ENCODE measurements at regions not wholly inside any gene's neighbourhood (a gene's known extent, or its start where the extent isn't known, plus 50 kb on each side); places are given as distances from the start of the nearest gene placed in this dataset.

DNA sequence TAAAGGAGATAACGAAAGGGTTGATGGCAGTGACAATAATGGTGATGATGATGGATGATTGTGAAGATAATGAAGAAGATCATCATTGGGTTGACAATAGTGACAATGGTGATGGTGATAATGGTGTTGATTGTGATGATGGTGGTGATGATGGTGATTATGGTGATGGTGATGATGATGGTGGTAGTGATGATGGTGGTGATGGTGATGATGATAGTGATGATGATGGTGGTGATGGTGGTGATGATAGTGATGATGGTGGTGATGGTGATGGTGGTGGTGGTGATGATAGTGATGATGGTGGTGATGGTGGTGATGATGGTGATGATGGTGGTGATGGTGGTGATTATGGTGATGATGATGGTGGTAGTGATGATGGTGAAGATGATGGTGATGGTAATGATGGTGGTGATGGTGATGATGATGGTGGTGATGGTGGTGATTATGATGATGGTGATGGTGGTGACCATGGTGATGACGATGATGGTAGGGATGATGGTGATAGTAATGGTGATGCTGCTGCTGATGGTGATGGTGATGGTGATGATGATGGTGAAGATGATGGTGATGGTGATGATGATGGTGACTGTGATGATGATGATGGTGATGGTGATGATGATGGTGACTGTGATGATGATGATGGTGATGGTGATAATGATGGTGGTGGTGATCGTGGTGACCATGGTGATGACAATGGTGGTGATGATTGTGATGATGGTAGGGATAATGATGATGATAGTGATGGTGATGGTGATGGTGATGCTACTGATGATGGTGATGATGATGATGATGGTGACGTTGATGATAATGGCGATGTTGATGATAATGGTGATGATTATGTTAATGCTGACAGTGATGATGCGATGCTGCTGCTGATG, 61.6 kb upstream of the NKX1-1 start:
- H3K23ac ChIP-seq (ENCODE audit: low read length) = no peak overlapping the region
- no peak overlapping the region for H4K91ac ChIP-seq (ENCODE audit: low read depth, low read length)
- H3K4ac ChIP-seq (ENCODE audit: low read depth, low read length) = no peak overlapping the region
- H3K9ac ChIP-seq (ENCODE audit: low read length) = no peak overlapping the region
- no peak overlapping the region for H4K8ac ChIP-seq (ENCODE audit: low read depth, low read length)
- no peak overlapping the region for H2AFZ ChIP-seq (ENCODE audit: insufficient read depth, low read length, poor library complexity)
- no peak overlapping the region for H3K4me2 ChIP-seq (ENCODE audit: low read length)
- H3K4me3 ChIP-seq (ENCODE audit: low read depth, low read length) = no peak overlapping the region
- H3K27me3 ChIP-seq (ENCODE audit: insufficient read depth, low read length) = no peaks in the 10 kb centered on the region
- H2BK12ac ChIP-seq (ENCODE audit: low read length) = no peak overlapping the region
- no CpG with 5 or more reads among the region's 6 CpGs for WGBS (ENCODE audit: extremely low coverage, insufficient coverage, insufficient read length)
- no peak overlapping the region for H3K14ac ChIP-seq (ENCODE audit: low read length)
- H4K12ac ChIP-seq (ENCODE audit: low read depth, low read length) = no peak overlapping the region
- no peaks in the 10 kb centered on the region for H3K79me1 ChIP-seq (ENCODE audit: low read length)
- H3K27ac ChIP-seq (ENCODE audit: low read depth, low read length) = no peak overlapping the region
- H2AK5ac ChIP-seq (ENCODE audit: low read length) = no peak overlapping the region
- peaks cover 24% of the 10 kb centered on the region for H3K9me3 ChIP-seq (ENCODE audit: insufficient read depth, low read depth, low read length)
- no peaks in the 10 kb centered on the region for H3K79me2 ChIP-seq (ENCODE audit: control insufficient read depth, insufficient read depth, low read length, poor library complexity)
- H3K18ac ChIP-seq (ENCODE audit: low read length) = no peak overlapping the region
- H3K36me3 ChIP-seq (ENCODE audit: control insufficient read depth in 1 of 2, insufficient read depth in 2 of 2, low read length in 2 of 2) = no peaks in the 10 kb centered on the region
- H2BK120ac ChIP-seq (ENCODE audit: insufficient read depth, low read length, poor library complexity) = no peak overlapping the region
- no peak for DNase-seq
- no peak overlapping the region for H2BK5ac ChIP-seq (ENCODE audit: low read depth, low read length, poor library complexity)
- no peaks in the 10 kb centered on the region for H3K4me1 ChIP-seq (ENCODE audit: control insufficient read depth in 1 of 2, insufficient read depth in 2 of 2, low read length in 2 of 2)

DNA sequence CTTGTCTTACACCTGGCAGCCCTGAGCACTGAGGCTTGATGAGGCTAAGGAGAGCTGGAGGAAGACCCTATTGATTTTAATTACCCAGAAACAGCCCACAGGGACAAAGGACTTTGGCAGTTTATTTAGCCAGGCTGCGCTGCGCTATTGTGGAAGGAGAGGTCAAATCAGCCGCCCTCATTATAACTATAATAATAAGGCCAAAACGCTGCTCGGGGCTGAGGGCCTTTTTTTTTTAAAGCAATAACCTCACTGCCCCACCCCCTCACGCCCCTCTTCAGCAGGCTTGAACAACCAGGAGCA, 60.6 kb upstream of the NKX1-1 start:
- Histone ChIP-seq H2BK12ac (ENCODE audit: low read length) (no peak overlapping the region), H3K23ac (ENCODE audit: low read length) (no peak overlapping the region), H3K4ac (ENCODE audit: low read depth, low read length) (no peak overlapping the region), H3K9me3 (ENCODE audit: insufficient read depth, low read depth, low read length) (peaks cover 24% of the 10 kb centered on the region), H3K18ac (ENCODE audit: low read length) (no peak overlapping the region), H2BK120ac (ENCODE audit: insufficient read depth, low read length, poor library complexity) (no peak overlapping the region), H3K79me1 (ENCODE audit: low read length) (no peaks in the 10 kb centered on the region), H3K27ac (ENCODE audit: low read depth, low read length) (no peak overlapping the region), H2BK5ac (ENCODE audit: low read depth, low read length, poor library complexity) (no peak overlapping the region), H3K14ac (ENCODE audit: low read length) (no peak overlapping the region), H3K4me3 (ENCODE audit: low read depth, low read length) (no peak overlapping the region), H3K79me2 (ENCODE audit: control insufficient read depth, insufficient read depth, low read length, poor library complexity) (no peaks in the 10 kb centered on the region), H3K36me3 (ENCODE audit: control insufficient read depth in 1 of 2, insufficient read depth in 2 of 2, low read length in 2 of 2) (no peaks in the 10 kb centered on the region), H4K91ac (ENCODE audit: low read depth, low read length) (no peak overlapping the region), H4K12ac (ENCODE audit: low read depth, low read length) (no peak overlapping the region), H3K4me2 (ENCODE audit: low read length) (no peak overlapping the region), H3K4me1 (ENCODE audit: control insufficient read depth in 1 of 2, insufficient read depth in 2 of 2, low read length in 2 of 2) (no peaks in the 10 kb centered on the region), H2AFZ (ENCODE audit: insufficient read depth, low read length, poor library complexity) (no peak overlapping the region), H4K8ac (ENCODE audit: low read depth, low read length) (no peak overlapping the region), H3K27me3 (ENCODE audit: insufficient read depth, low read length) (no peaks in the 10 kb centered on the region), H2AK5ac (ENCODE audit: low read length) (no peak overlapping the region), H3K9ac (ENCODE audit: low read length) (no peak overlapping the region)
- no peak for DNase-seq
- no CpG with 5 or more reads among the region's 6 CpGs for WGBS (ENCODE audit: extremely low coverage, insufficient coverage, insufficient read length)

DNA sequence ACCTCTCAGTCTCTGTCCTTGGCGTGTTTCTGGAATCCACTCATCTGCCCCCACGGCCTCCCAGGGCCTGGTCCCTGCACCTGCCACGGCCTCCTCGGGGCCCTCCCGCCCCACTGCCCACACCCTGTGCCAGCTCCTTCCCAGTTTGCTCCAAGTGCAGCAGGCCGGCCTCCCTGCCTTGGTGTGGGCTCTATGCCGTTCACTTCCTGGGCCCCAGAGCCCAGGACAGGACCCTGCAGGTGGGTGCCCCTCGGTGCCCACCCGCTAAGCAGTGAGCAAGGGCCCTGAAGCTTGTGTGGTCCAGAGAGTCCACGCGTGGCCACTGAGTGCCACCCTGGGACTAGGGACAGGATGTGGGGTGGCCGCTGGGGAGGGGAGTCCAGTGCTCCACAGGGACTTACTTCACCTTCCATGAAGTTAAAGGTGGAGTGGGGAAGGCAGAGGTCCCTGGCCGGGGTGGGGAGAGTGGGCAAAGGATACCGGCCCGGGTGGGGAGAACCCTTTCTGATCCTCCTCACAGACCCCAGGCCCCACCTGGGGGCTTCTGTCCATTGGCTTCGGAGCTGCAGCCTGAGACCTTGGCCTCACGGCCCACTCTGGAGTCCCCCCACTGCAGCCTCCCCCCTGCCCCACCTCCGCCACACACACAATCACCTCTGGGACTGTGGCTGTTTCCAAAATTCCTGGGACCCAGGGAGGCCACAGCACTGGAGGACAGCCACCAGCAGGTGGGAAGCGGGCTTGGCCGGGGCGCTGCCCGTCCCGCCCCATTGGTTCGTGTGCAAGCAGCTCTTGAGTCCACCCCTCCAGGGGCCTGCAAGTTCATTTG, 60.0 kb upstream of the NKX1-1 start:
- Histone ChIP-seq H3K27ac (ENCODE audit: low read depth, low read length) (no peak overlapping the region), H3K23ac (ENCODE audit: low read length) (no peak overlapping the region), H3K4ac (ENCODE audit: low read depth, low read length) (no peak overlapping the region), H2BK12ac (ENCODE audit: low read length) (no peak overlapping the region), H3K36me3 (ENCODE audit: control insufficient read depth in 1 of 2, insufficient read depth in 2 of 2, low read length in 2 of 2) (no peaks in the 10 kb centered on the region), H4K12ac (ENCODE audit: low read depth, low read length) (no peak overlapping the region), H2BK120ac (ENCODE audit: insufficient read depth, low read length, poor library complexity) (no peak overlapping the region), H2BK5ac (ENCODE audit: low read depth, low read length, poor library complexity) (no peak overlapping the region), H3K4me3 (ENCODE audit: low read depth, low read length) (no peak overlapping the region), H3K9ac (ENCODE audit: low read length) (no peak overlapping the region), H3K4me2 (ENCODE audit: low read length) (no peak overlapping the region), H3K4me1 (ENCODE audit: control insufficient read depth in 1 of 2, insufficient read depth in 2 of 2, low read length in 2 of 2) (no peaks in the 10 kb centered on the region), H3K79me1 (ENCODE audit: low read length) (no peaks in the 10 kb centered on the region), H3K14ac (ENCODE audit: low read length) (no peak overlapping the region), H3K27me3 (ENCODE audit: insufficient read depth, low read length) (no peaks in the 10 kb centered on the region), H3K18ac (ENCODE audit: low read length) (no peak overlapping the region), H4K91ac (ENCODE audit: low read depth, low read length) (no peak overlapping the region), H2AFZ (ENCODE audit: insufficient read depth, low read length, poor library complexity) (no peak overlapping the region), H3K9me3 (ENCODE audit: insufficient read depth, low read depth, low read length) (peaks cover 23% of the 10 kb centered on the region), H3K79me2 (ENCODE audit: control insufficient read depth, insufficient read depth, low read length, poor library complexity) (no peaks in the 10 kb centered on the region), H2AK5ac (ENCODE audit: low read length) (no peak overlapping the region), H4K8ac (ENCODE audit: low read depth, low read length) (no peak overlapping the region)
- DNase-seq = no peak
- no CpG with 5 or more reads among the region's 24 CpGs for WGBS (ENCODE audit: extremely low coverage, insufficient coverage, insufficient read length)

- no peak overlapping the region for H3K9ac ChIP-seq (ENCODE audit: low read length)
- no peak overlapping the region for H3K4me2 ChIP-seq (ENCODE audit: low read length)
- H3K36me3 ChIP-seq (ENCODE audit: control insufficient read depth in 1 of 2, insufficient read depth in 2 of 2, low read length in 2 of 2) = no peaks in the 10 kb centered on the region
- no peak overlapping the region for H4K8ac ChIP-seq (ENCODE audit: low read depth, low read length)
- H2AK5ac ChIP-seq (ENCODE audit: low read length) = no peak overlapping the region
- peak overlapping the region; percentile 25 for H3K4me3 ChIP-seq (ENCODE audit: low read depth, low read length)
- no peak overlapping the region for H2BK5ac ChIP-seq (ENCODE audit: low read depth, low read length, poor library complexity)
- no peak overlapping the region for H3K14ac ChIP-seq (ENCODE audit: low read length)
- no peak overlapping the region for H2BK120ac ChIP-seq (ENCODE audit: insufficient read depth, low read length, poor library complexity)
- peaks cover 23% of the 10 kb centered on the region for H3K9me3 ChIP-seq (ENCODE audit: insufficient read depth, low read depth, low read length)
- H3K27me3 ChIP-seq (ENCODE audit: insufficient read depth, low read length) = no peaks in the 10 kb centered on the region
- no peaks in the 10 kb centered on the region for H3K79me1 ChIP-seq (ENCODE audit: low read length)
- whole genome bisulfite sequencing (ENCODE audit: extremely low coverage, insufficient coverage, insufficient read length) = no CpG with 5 or more reads among the region's 24 CpGs
- H3K4me1 ChIP-seq (ENCODE audit: control insufficient read depth in 1 of 2, insufficient read depth in 2 of 2, low read length in 2 of 2) = no peaks in the 10 kb centered on the region
- H3K18ac ChIP-seq (ENCODE audit: low read length) = no peak overlapping the region
- no peak overlapping the region for H3K23ac ChIP-seq (ENCODE audit: low read length)
- H3K4ac ChIP-seq (ENCODE audit: low read depth, low read length) = no peak overlapping the region
- no peaks in the 10 kb centered on the region for H3K79me2 ChIP-seq (ENCODE audit: control insufficient read depth, insufficient read depth, low read length, poor library complexity)
- H4K12ac ChIP-seq (ENCODE audit: low read depth, low read length) = no peak overlapping the region
- no peak overlapping the region for H2AFZ ChIP-seq (ENCODE audit: insufficient read depth, low read length, poor library complexity)
- H3K27ac ChIP-seq (ENCODE audit: low read depth, low read length) = no peak overlapping the region
- no peak overlapping the region for H2BK12ac ChIP-seq (ENCODE audit: low read length)
- no peak overlapping the region for H4K91ac ChIP-seq (ENCODE audit: low read depth, low read length)
- DNase-seq = no peak
Observed at GRCh38 chr4:1465173-1466033, 59.2 kb upstream of the NKX1-1 start.
